ENCODE measurements at regions not wholly inside any gene's neighbourhood (a gene's known extent, or its start where the extent isn't known, plus 50 kb on each side); places are given as distances from the start of the nearest gene placed in this dataset.

DNA sequence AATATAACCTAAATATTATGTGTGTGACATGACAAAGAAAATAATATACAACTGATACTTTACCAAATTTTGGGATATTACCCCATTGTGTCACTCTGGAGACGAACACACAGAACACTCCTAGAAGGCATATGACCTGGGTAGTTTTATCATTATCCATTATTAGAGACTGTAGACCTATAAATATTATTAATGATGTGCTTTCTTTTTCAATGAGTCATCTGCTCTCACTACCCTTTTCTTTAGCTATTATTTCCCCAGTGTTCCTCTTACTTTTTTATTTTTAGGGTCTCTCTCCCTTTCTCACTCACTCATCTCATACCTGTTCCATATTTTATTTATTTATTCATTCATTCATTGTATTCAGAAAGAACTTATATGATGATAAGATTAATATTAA lies 143.3 kb upstream of the ITGA4 start:
- TF ChIP-seq POLR2A (IDR thresholded peaks at IDR 0.05; ENCODE audit: low read depth, low read length) (no peak), POLR2AphosphoS5 (IDR thresholded peaks at IDR 0.05; ENCODE audit: low read depth, low read length) (no peak), TAF1 (IDR thresholded peaks at IDR 0.05; ENCODE audit: borderline replicate concordance, low read depth, low read length) (no peak)

Measured in GM12892 (cell line).